ENCODE measurements at regions not wholly inside any gene's neighbourhood (a gene's known extent, or its start where the extent isn't known, plus 50 kb on each side); places are given as distances from the start of the nearest gene placed in this dataset.
"Not testable (repeated sequence)": the region's sequence is repeated elsewhere in the genome, so short reads cannot be mapped to it uniquely, and the experiment has no call there.

DNA sequence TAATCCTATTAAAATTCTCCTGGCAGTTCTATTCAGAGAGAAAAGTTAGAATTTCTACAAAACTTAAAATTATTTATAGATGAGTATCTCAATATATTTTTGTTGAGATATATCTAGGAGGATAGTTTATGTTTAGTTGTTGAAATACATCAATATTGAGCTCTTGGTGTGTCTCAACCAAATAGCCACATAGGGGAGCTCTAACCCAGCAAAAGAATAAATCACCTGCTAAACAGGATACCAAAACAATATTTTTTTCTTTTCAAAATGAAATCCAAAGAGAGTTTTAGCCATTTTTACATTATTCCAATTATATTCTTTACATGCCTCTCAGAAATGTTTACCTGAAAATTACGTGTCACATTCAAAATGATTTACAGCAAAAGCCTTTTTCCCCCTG lies 954.7 kb downstream of the SLITRK6 start:
- Histone ChIP-seq H3K27me3 (no peaks in the 10 kb centered on the region), H3K27ac (no peak overlapping the region), H3K4me3 (no peak overlapping the region), H3K9me3 (replicated peaks) (no peaks in the 10 kb centered on the region), H3K4me1 (no peaks in the 10 kb centered on the region), H3K36me3 (no peaks in the 10 kb centered on the region)
- peak in 1 of 2 experiments; percentile 27 for DNase-seq

DNA sequence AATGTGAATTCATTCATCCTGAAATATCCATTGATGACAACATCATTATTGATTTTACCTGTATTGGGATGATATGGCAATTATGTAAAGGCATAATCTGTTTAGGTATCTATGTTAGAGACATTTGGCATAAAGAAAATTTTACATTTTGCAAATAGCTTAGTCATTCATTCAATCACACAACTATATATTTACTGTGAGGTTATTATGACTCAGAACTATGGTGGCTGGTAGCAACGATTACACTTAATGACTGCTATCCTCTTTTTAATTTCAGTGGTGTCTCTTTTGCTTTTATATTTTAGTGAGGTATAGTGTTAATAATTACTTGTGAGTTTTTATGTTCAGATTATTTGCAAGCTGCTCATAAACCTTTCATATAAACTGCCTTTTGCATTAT lies 955.9 kb downstream of the SLITRK6 start:
- no peak overlapping the region for H3K4me3 ChIP-seq
- H3K36me3 ChIP-seq: no peaks in the 10 kb centered on the region
- no peak overlapping the region for H3K27ac ChIP-seq
- H3K9me3 ChIP-seq (replicated peaks): no peaks in the 10 kb centered on the region
- no peaks in the 10 kb centered on the region for H3K4me1 ChIP-seq
- H3K27me3 ChIP-seq: no peaks in the 10 kb centered on the region
- DNase-seq: no peak

DNA sequence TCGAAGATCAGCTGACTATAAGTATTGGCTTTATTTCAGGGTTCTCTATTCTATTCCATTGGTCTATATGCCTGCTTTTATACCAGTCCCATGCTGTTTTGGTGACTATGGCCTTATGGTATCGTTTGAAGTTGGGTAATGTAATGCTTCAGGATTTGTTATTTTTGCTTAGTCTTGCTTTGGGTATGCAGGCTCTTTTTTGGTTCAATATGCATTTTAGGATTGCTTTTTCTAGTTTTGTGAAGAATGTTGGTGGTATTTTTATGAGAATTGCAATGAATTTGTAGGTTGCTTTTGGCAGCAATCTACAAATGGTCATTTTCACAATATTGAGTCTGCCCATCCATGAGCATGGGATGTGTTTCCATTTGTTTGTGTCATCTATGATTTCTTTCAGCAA lies 951.9 kb upstream of the SLITRK1 start:
- Histone ChIP-seq H3K9me3 (replicated peaks) (no peaks in the 10 kb centered on the region), H3K4me3 (no peak overlapping the region), H3K4me1 (no peaks in the 10 kb centered on the region), H3K27ac (no peak overlapping the region), H3K36me3 (no peaks in the 10 kb centered on the region), H3K27me3 (no peaks in the 10 kb centered on the region)
- no peak for DNase-seq

DNA sequence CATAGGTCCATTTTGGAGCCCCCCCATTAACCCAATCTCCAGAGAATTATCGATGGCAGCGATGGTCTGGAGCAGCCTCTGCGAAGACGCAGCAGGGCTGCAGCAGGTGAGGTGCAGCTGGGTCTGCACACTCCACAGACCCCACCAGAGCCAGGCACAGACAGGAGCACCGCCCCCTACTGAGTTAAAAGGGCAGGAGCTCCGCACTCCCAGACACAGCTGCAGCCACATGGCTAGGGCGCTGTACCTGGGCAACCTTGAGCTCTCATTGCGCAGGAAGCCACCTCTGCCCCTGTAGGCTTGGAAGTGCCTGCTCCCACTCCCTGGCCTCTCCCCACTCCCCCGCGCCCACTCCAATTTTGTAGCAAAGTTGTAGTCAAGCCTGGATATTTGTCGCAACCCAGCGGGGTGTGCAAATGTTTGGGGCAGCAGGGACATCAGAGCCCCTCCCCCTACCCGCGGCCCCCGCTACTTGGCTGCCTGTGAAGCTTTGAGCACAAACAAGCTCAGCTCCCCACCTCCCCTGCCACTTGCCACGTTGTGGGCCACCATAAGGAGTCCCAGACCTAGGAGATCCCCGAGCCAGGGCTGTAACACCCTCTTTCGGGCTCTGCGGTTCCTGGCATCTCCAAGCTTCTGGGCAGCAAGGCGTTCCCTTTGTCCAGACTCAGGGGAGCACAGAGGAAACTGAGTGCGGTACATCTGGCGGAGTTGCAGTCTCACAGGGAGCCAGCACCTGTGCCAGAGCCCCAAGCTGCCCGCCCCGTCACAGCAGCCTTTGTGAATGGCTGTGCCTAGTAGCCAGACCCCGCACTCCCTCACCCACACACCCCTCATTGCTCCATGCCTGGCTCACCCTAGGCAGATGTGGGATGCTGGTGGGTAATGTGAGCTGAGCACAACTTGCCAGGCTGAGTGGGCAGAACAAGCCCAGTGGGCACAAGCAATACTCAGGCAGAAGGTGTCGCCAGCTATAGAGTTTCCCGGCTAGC lies 949.7 kb upstream of the SLITRK1 start:
- Histone ChIP-seq H3K9me3 (replicated peaks) (no peaks in the 10 kb centered on the region), H3K4me3 (no peak overlapping the region), H3K27me3 (no peaks in the 10 kb centered on the region), H3K27ac (no peak overlapping the region), H3K4me1 (no peaks in the 10 kb centered on the region), H3K36me3 (no peaks in the 10 kb centered on the region)
- no peak for DNase-seq

- no peak overlapping the region for H3K4me3 ChIP-seq
- no peaks in the 10 kb centered on the region for H3K9me3 ChIP-seq (replicated peaks)
- DNase-seq: no peak
- no peaks in the 10 kb centered on the region for H3K36me3 ChIP-seq
- H3K27me3 ChIP-seq: no peaks in the 10 kb centered on the region
- no peak overlapping the region for H3K27ac ChIP-seq
- H3K4me1 ChIP-seq: peaks cover 12% of the 10 kb centered on the region
Observed at GRCh38 chr13:84823528-84823927, 941.3 kb upstream of the SLITRK1 start.

- H3K4me3 ChIP-seq: no peak overlapping the region
- peak; percentile 39 to 71 for DNase-seq
- H3K4me1 ChIP-seq: peaks cover 12% of the 10 kb centered on the region
- H3K27me3 ChIP-seq: no peaks in the 10 kb centered on the region
- H3K36me3 ChIP-seq: no peaks in the 10 kb centered on the region
- H3K9me3 ChIP-seq (replicated peaks): no peaks in the 10 kb centered on the region
- H3K27ac ChIP-seq: no peak overlapping the region
Observed at GRCh38 chr13:84821261-84821660, 939.0 kb upstream of the SLITRK1 start.

- H3K27ac ChIP-seq: no peak overlapping the region
- no peaks in the 10 kb centered on the region for H3K27me3 ChIP-seq
- H3K9me3 ChIP-seq (replicated peaks): no peaks in the 10 kb centered on the region
- H3K36me3 ChIP-seq: no peaks in the 10 kb centered on the region
- H3K4me1 ChIP-seq: peaks cover 12% of the 10 kb centered on the region
- DNase-seq: no peak
- no peak overlapping the region for H3K4me3 ChIP-seq
Observed at GRCh38 chr13:84816567-84817105, 934.4 kb upstream of the SLITRK1 start.

- Histone ChIP-seq H3K27ac (no peak overlapping the region), H3K9me3 (replicated peaks) (no peaks in the 10 kb centered on the region), H3K4me1 (no peaks in the 10 kb centered on the region), H3K4me3 (no peak overlapping the region), H3K36me3 (no peaks in the 10 kb centered on the region), H3K27me3 (no peaks in the 10 kb centered on the region)
- DNase-seq: no peak
Observed at GRCh38 chr13:84812789-84813188, 930.5 kb upstream of the SLITRK1 start.

- Histone ChIP-seq H3K9me3 (replicated peaks) (no peaks in the 10 kb centered on the region), H3K4me3 (no peak overlapping the region), H3K27ac (no peak overlapping the region), H3K36me3 (no peaks in the 10 kb centered on the region), H3K4me1 (no peaks in the 10 kb centered on the region), H3K27me3 (no peaks in the 10 kb centered on the region)
- no peak for DNase-seq
Observed at GRCh38 chr13:84812078-84812477, 929.8 kb upstream of the SLITRK1 start.

DNA sequence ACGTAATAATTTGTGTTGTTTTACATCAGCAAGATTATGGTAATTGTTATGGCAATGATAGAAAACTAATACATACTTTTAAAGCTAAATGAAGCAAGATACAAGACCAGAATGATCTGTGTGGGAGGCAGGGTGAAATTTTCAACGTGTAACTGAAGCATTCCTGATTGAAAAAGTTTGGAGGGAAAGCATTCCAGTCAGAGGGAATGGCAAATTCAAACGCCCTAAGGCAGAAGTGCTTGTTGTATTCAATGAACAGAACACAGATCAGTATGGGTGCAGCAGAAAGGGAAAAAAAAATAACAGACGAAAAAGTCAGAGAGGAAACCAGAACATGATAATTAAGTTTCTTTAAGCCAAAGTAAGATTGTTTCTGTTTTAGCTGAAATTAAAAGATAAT lies 928.5 kb upstream of the SLITRK1 start:
- DNase-seq: peak in 1 of 2 experiments; percentile 2
- no peaks in the 10 kb centered on the region for H3K9me3 ChIP-seq (replicated peaks)
- no peak overlapping the region for H3K27ac ChIP-seq
- no peak overlapping the region for H3K4me3 ChIP-seq
- H3K36me3 ChIP-seq: no peaks in the 10 kb centered on the region
- no peaks in the 10 kb centered on the region for H3K4me1 ChIP-seq
- no peaks in the 10 kb centered on the region for H3K27me3 ChIP-seq

DNA sequence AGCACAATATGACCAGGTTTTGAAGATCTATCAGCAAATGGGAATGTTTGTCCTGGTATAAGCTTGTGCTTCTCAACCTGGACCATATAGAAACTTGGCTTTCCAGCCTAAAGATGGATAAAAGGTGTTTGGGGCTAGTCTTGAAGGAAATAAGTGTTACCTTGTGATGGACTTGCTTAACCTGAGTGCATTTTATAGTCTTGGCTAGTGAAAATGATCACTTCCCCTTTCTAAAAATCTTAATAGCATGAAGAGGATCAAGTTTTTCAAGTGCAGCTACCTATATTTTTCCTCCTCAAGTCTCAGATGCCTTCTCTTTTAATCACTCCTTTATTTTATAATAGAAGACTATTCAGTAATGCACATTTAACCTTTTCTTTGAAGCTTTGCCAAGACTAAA lies 919.8 kb upstream of the SLITRK1 start:
- Histone ChIP-seq H3K27ac (no peak overlapping the region), H3K27me3 (no peaks in the 10 kb centered on the region), H3K36me3 (no peaks in the 10 kb centered on the region), H3K9me3 (replicated peaks) (no peaks in the 10 kb centered on the region), H3K4me3 (no peak overlapping the region), H3K4me1 (no peaks in the 10 kb centered on the region)
- no peak for DNase-seq

DNA sequence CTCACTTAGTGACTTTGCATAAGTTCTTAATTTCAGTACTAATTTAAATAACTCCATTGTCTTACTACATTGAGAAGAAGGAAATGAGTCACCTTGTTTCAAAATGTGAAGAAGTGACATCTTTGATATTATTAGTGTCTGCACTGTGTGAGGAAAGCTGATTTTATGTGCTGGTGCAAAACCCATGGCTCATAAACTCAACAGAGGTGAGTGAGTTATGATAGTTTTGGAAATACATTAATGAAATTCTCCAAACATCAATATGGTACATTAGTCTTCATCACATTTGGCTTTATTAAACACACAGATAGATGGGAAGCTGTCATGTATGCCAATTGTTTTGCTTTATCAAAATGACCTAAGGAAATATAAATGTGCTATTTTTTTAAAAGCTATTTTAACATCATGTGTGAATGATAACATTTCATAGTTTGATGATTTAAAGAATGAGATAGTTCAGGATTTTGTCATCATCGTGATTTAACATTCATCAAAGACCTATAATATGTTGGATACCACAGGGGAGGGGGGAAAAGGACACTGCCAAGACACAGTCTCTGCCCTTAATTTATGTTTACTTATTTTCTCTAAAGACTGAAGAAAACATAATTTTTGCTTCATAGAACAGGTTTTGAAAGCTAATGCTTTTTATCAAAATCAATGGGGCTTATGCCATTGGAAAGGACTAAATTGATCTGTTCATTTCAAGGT lies 902.3 kb upstream of the SLITRK1 start:
- no peak overlapping the region for H3K27ac ChIP-seq
- H3K36me3 ChIP-seq: no peaks in the 10 kb centered on the region
- no peaks in the 10 kb centered on the region for H3K27me3 ChIP-seq
- H3K4me3 ChIP-seq: no peak overlapping the region
- no peak for DNase-seq
- no peaks in the 10 kb centered on the region for H3K4me1 ChIP-seq
- H3K9me3 ChIP-seq (replicated peaks): no peaks in the 10 kb centered on the region

- Histone ChIP-seq H3K27ac (no peak overlapping the region), H3K36me3 (no peaks in the 10 kb centered on the region), H3K4me3 (no peak overlapping the region), H3K4me1 (no peaks in the 10 kb centered on the region), H3K27me3 (no peaks in the 10 kb centered on the region), H3K9me3 (replicated peaks) (no peaks in the 10 kb centered on the region)
- no peak for DNase-seq
Observed at GRCh38 chr13:84777316-84777715, 895.0 kb upstream of the SLITRK1 start.

- Histone ChIP-seq H3K27ac (no peak overlapping the region), H3K9me3 (replicated peaks) (no peaks in the 10 kb centered on the region), H3K36me3 (no peaks in the 10 kb centered on the region), H3K27me3 (no peaks in the 10 kb centered on the region), H3K4me1 (no peaks in the 10 kb centered on the region), H3K4me3 (no peak overlapping the region)
- DNase-seq: no peak
Observed at GRCh38 chr13:84776593-84776992, 894.3 kb upstream of the SLITRK1 start.

- H3K4me1 ChIP-seq; DNase-seq; H3K36me3 ChIP-seq; H3K27ac ChIP-seq; H3K4me3 ChIP-seq; H3K9me3 ChIP-seq (replicated peaks); H3K27me3 ChIP-seq: not testable (repeated sequence)
Observed at GRCh38 chr13:84775920-84776319, 893.6 kb upstream of the SLITRK1 start.

Measured in SJCRH30 (cell line).